GM10266 (cell line): ENCODE measurements at regions not wholly inside any gene's neighbourhood (a gene's known extent, or its start where the extent isn't known, plus 50 kb on each side); places are given as distances from the start of the nearest gene placed in this dataset.

Source experiments
- DNase-seq: peaks from one replicate; pipeline ENCODE4 v3.0.0; 2012; ENCODE audit errors: extremely low spot score
- CTCF ChIP-seq: IDR thresholded peaks from 2 replicates; pipeline ENCODE4 v1.5.1; 2012; ENCODE audit warnings: mild to moderate bottlenecking, low read depth; ENCODE audit not compliant: control insufficient read depth, insufficient read depth; ENCODE audit errors: missing control alignments

DNA sequence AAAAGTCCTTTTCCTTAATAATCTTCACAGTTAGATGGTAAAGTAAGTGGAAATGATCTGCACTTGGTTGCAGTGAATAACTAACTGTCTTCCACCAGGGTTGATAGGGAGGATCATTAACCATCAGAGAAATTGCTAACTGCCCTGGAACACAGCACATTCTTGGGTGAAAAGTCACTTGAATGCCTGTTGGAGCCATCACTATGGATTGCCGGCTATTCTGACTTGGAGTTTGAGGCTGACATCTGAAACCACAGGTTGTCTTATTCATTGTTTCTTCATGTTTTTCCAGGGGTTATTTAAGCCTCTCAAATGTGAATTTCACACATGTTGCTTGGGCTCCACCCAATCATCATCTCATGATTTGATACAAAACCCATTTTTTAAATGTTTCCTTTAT is 901.4 kb downstream of the MCTP2 start:
- no peak for DNase-seq
- TF ChIP-seq CTCF: no peak

DNA sequence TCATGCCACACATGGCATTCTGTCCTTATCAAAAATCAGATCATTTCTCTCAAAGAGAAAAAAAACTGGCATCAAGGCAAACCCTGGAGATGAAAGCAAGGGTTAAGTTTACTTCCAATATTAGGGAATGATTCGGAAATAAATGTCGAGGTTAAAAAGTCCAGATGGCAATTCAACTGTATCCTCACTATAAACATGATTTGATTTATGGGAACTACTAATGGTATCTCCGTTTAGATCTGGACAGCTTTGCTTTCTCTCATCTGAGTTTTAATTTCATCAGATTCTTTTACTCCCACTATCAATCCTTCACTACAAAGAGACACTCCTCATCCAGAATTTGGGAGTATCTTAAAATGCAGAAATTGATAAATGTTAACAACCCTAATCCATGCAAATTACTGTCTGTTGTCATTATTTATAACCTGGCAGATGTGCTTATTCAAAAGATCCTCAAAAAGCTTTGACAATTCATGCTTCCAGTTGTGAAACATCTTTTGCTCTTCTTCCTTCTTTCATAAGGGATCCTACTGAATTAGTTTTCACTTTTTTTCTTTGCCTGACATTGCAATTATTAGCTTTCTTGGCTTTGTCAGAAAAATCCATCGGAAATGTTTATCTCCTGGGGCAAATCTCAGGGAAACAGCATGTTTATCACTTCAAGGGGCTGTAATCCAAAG is 903.2 kb downstream of the MCTP2 start:
- DNase-seq: no peak
- TF ChIP-seq CTCF: no peak

DNA sequence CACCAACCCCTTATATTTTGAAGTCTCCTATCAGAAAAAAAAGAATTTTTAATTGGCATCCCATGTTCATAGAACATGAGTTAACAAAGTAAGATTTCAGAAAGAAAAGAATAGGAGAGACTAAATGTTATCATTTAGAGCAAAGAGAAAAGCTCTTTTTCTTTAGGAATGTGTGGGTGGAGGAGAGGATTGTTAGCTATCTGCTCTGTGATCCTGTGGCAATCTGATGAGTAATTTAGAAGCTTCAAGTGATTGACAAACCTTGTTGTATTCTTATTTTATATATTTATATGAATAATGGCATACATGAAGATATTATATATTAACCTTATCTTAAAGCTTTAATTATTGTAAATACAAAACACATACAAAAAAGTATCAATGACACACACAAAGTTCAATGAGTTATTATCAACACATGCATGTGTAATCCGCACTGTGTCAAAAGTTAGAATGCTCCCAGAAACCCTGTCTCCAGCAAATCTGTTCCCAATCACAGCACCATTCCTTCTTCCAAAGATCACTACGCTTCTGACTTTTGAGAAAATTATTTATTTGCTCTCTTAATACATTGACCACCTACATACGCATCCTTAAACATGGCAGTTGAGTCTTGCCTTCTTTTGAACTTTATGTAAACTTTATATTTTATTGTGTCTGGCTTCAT is 907.4 kb downstream of the MCTP2 start:
- DNase-seq: no peak
- no peak for TF ChIP-seq CTCF

GRCh38 chr15:95141486-95141885 is 910.1 kb downstream of the MCTP2 start:
- TF ChIP-seq CTCF: no peak
- DNase-seq: no peak

GRCh38 chr15:95142531-95142930 is 911.2 kb downstream of the MCTP2 start:
- DNase-seq: no peak
- no peak for TF ChIP-seq CTCF

DNA sequence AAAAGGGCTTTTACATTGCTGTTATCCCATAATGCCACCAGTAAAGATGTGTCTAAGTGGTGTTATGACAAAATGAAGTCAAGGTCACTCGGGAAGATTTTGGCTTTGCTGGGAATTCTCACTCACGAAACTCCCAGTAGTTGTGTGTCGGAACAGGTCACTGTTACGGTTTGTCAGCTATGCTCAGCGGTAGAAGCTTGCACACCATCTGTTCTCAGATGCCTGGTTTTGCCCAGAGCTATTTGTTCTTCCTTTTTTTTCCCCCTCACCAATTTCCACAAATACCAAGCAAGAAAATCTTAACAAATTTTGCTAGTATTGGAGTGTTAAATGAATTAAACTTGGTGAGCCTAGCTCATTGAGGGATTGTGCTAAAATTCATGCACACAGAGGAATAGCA is 915.1 kb downstream of the MCTP2 start:
- DNase-seq: no peak
- no peak for TF ChIP-seq CTCF

DNA sequence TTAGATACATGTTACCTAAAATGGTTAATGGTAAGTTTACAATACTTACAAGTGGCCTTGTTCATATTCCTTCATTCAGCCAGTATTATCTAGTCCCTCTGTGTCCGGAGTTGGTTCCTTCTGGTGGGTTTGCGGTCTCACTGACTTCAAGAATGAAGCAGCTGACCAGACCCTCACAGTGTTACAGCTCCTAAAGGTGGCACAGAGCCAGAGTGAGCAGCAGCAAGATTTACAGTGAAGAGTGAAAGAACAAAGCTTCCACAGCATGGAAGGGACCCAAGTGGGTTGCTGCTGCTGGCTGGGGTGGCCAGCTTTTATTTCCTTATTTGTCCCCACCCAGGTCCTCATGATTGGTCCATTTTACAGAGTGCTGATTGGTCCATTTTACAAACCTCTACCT is 916.8 kb downstream of the MCTP2 start:
- no peak for DNase-seq

More for the DNA sequence above, 916.8 kb downstream of the MCTP2 start:
- no peak for TF ChIP-seq CTCF
